ENCODE measurements at regions not wholly inside any gene's neighbourhood (a gene's known extent, or its start where the extent isn't known, plus 50 kb on each side); places are given as distances from the start of the nearest gene placed in this dataset.
"Not testable (repeated sequence)": the region's sequence is repeated elsewhere in the genome, so short reads cannot be mapped to it uniquely, and the experiment has no call there.

GRCh38 chr16:60001523-60001922, 1267.4 kb upstream of the GOT2 start:
- DNase-seq = no peak

GRCh38 chr16:59997706-59998105, 1263.6 kb upstream of the GOT2 start:
- no peak for DNase-seq
- in situ Hi-C loops (cut with HindIII; ENCODE audit: low pct_ligation_motif_present, low pct_unique_long_range_greater_than_20kb, low sequenced_read_pairs) = no loop called here

More at GRCh38 chr16:60001523-60001922, 1267.4 kb upstream of the GOT2 start:
- in situ Hi-C loops (cut with HindIII; ENCODE audit: low pct_ligation_motif_present, low pct_unique_long_range_greater_than_20kb, low sequenced_read_pairs) = no loop called here

GRCh38 chr16:59993101-59993500, 1259.0 kb upstream of the GOT2 start:
- DNase-seq = no peak
- in situ Hi-C loops (cut with HindIII; ENCODE audit: low pct_ligation_motif_present, low pct_unique_long_range_greater_than_20kb, low sequenced_read_pairs) = no loop called here

GRCh38 chr16:59991171-59991570, 1257.1 kb upstream of the GOT2 start:
- DNase-seq = no peak
- in situ Hi-C loops (cut with HindIII; ENCODE audit: low pct_ligation_motif_present, low pct_unique_long_range_greater_than_20kb, low sequenced_read_pairs) = no loop called here

GRCh38 chr16:59988591-59988990, 1254.5 kb upstream of the GOT2 start:
- in situ Hi-C loops (cut with HindIII; ENCODE audit: low pct_ligation_motif_present, low pct_unique_long_range_greater_than_20kb, low sequenced_read_pairs) = no loop called here
- DNase-seq = no peak

GRCh38 chr16:59975953-59976352, 1241.8 kb upstream of the GOT2 start:
- in situ Hi-C loops (cut with HindIII; ENCODE audit: low pct_ligation_motif_present, low pct_unique_long_range_greater_than_20kb, low sequenced_read_pairs) = no loop called here
- DNase-seq = no peak

- DNase-seq = no peak
- in situ Hi-C loops (cut with HindIII; ENCODE audit: low pct_ligation_motif_present, low pct_unique_long_range_greater_than_20kb, low sequenced_read_pairs) = no loop called here
These were observed 1239.8 kb upstream of the GOT2 start for GRCh38 chr16:59973966-59974365.

GRCh38 chr16:59971264-59971663, 1237.1 kb upstream of the GOT2 start:
- in situ Hi-C loops (cut with HindIII; ENCODE audit: low pct_ligation_motif_present, low pct_unique_long_range_greater_than_20kb, low sequenced_read_pairs) = no loop called here

GRCh38 chr16:59964232-59964924, 1230.3 kb upstream of the GOT2 start:
- in situ Hi-C loops (cut with HindIII; ENCODE audit: low pct_ligation_motif_present, low pct_unique_long_range_greater_than_20kb, low sequenced_read_pairs) = no loop called here
- DNase-seq = no peak

More at GRCh38 chr16:59971264-59971663, 1237.1 kb upstream of the GOT2 start:
- no peak for DNase-seq

GRCh38 chr16:59959311-59959710, 1225.2 kb upstream of the GOT2 start:
- in situ Hi-C loops (cut with HindIII; ENCODE audit: low pct_ligation_motif_present, low pct_unique_long_range_greater_than_20kb, low sequenced_read_pairs) = no loop called here
- DNase-seq = no peak

- DNase-seq = no peak
- in situ Hi-C loops (cut with HindIII; ENCODE audit: low pct_ligation_motif_present, low pct_unique_long_range_greater_than_20kb, low sequenced_read_pairs) = no loop called here
These were observed 1216.3 kb upstream of the GOT2 start for GRCh38 chr16:59950431-59950830.

GRCh38 chr16:59944041-59944440, 1209.9 kb upstream of the GOT2 start:
- in situ Hi-C loops (cut with HindIII; ENCODE audit: low pct_ligation_motif_present, low pct_unique_long_range_greater_than_20kb, low sequenced_read_pairs); DNase-seq: not testable (repeated sequence)

- in situ Hi-C loops (cut with HindIII; ENCODE audit: low pct_ligation_motif_present, low pct_unique_long_range_greater_than_20kb, low sequenced_read_pairs) = no loop called here
- no peak for DNase-seq
These were observed 1207.5 kb upstream of the GOT2 start for GRCh38 chr16:59941594-59941993.

GRCh38 chr16:59920054-59920453, 1185.9 kb upstream of the GOT2 start:
- no peak for DNase-seq
- in situ Hi-C loops (cut with HindIII; ENCODE audit: low pct_ligation_motif_present, low pct_unique_long_range_greater_than_20kb, low sequenced_read_pairs) = no loop called here

- DNase-seq = no peak
These were observed 1179.5 kb upstream of the GOT2 start for GRCh38 chr16:59913666-59914065.

GRCh38 chr16:59909262-59909661, 1175.1 kb upstream of the GOT2 start:
- in situ Hi-C loops (cut with HindIII; ENCODE audit: low pct_ligation_motif_present, low pct_unique_long_range_greater_than_20kb, low sequenced_read_pairs) = no loop called here
- no peak for DNase-seq

More at GRCh38 chr16:59913666-59914065, 1179.5 kb upstream of the GOT2 start:
- in situ Hi-C loops (cut with HindIII; ENCODE audit: low pct_ligation_motif_present, low pct_unique_long_range_greater_than_20kb, low sequenced_read_pairs) = no loop called here

- in situ Hi-C loops (cut with HindIII; ENCODE audit: low pct_ligation_motif_present, low pct_unique_long_range_greater_than_20kb, low sequenced_read_pairs) = no loop called here
- no peak for DNase-seq
These were observed 1173.5 kb upstream of the GOT2 start for GRCh38 chr16:59907611-59908010.

- in situ Hi-C loops (cut with HindIII; ENCODE audit: low pct_ligation_motif_present, low pct_unique_long_range_greater_than_20kb, low sequenced_read_pairs) = no loop called here
- DNase-seq = no peak
These were observed 1171.5 kb upstream of the GOT2 start for GRCh38 chr16:59905606-59906005.

GRCh38 chr16:59905131-59905530, 1171.0 kb upstream of the GOT2 start:
- no peak for DNase-seq
- in situ Hi-C loops (cut with HindIII; ENCODE audit: low pct_ligation_motif_present, low pct_unique_long_range_greater_than_20kb, low sequenced_read_pairs) = no loop called here

- DNase-seq = no peak
- in situ Hi-C loops (cut with HindIII; ENCODE audit: low pct_ligation_motif_present, low pct_unique_long_range_greater_than_20kb, low sequenced_read_pairs) = no loop called here
These were observed 1165.8 kb upstream of the GOT2 start for GRCh38 chr16:59899940-59900339.

GRCh38 chr16:59892376-59892775, 1158.3 kb upstream of the GOT2 start:
- DNase-seq = no peak
- in situ Hi-C loops (cut with HindIII; ENCODE audit: low pct_ligation_motif_present, low pct_unique_long_range_greater_than_20kb, low sequenced_read_pairs) = no loop called here
